Stimulated activated CD4-positive, alpha-beta T cell treated with anti-CD3 and anti-CD28 coated beads, Interleukin-2, amount 100 ng/mL, for 48 hours (primary cell): ENCODE measurements at regions not wholly inside any gene's neighbourhood (a gene's known extent, or its start where the extent isn't known, plus 50 kb on each side); places are given as distances from the start of the nearest gene placed in this dataset.

ENCODE experiments used
- DNase-seq, 2 donors: peaks; one replicate each; pipeline ENCODE4 v3.0.0-alpha.2; 2020

- DNase-seq, result no peak
Observed at GRCh38 chr2:20541294-20541640, 94.4 kb downstream of the RHOB start.

GRCh38 chr2:20541651-20542050 lies 94.8 kb downstream of the RHOB start:
- DNase-seq, result no peak

- no peak for DNase-seq
Observed at GRCh38 chr2:20542269-20542668, 95.4 kb downstream of the RHOB start.

GRCh38 chr2:20542746-20543468 lies 96.0 kb downstream of the RHOB start:
- DNase-seq, result no peak

- no peak for DNase-seq
Observed at GRCh38 chr2:20543469-20544152, 96.7 kb downstream of the RHOB start.

GRCh38 chr2:20544153-20544747 lies 97.4 kb downstream of the RHOB start:
- DNase-seq, result no peak

- no peak for DNase-seq
Observed at GRCh38 chr2:20549144-20549543, 101.8 kb downstream of the HS1BP3 start.

GRCh38 chr2:20549691-20550348 lies 101.1 kb downstream of the HS1BP3 start:
- no peak for DNase-seq

GRCh38 chr2:20551260-20551944 lies 99.5 kb downstream of the HS1BP3 start:
- DNase-seq, result no peak

GRCh38 chr2:20551945-20552328 lies 99.0 kb downstream of the HS1BP3 start:
- DNase-seq, result no peak

GRCh38 chr2:20552847-20553246 lies 98.1 kb downstream of the HS1BP3 start:
- DNase-seq, result no peak

- DNase-seq, result no peak
Observed at GRCh38 chr2:20553580-20553979, 97.3 kb downstream of the HS1BP3 start.

GRCh38 chr2:20555954-20556353 lies 94.9 kb downstream of the HS1BP3 start:
- no peak for DNase-seq

- DNase-seq, result no peak
Observed at GRCh38 chr2:20556756-20557155, 94.1 kb downstream of the HS1BP3 start.

GRCh38 chr2:20557226-20557625 lies 93.7 kb downstream of the HS1BP3 start:
- DNase-seq, result no peak

- no peak for DNase-seq
Observed at GRCh38 chr2:20557635-20558034, 93.3 kb downstream of the HS1BP3 start.

GRCh38 chr2:20558391-20559150 lies 92.3 kb downstream of the HS1BP3 start:
- DNase-seq, result no peak

GRCh38 chr2:20559277-20559676 lies 91.6 kb downstream of the HS1BP3 start:
- no peak for DNase-seq

GRCh38 chr2:20560011-20560410 lies 90.9 kb downstream of the HS1BP3 start:
- DNase-seq, result no peak

- DNase-seq, result no peak
Observed at GRCh38 chr2:20560891-20561636, 89.8 kb downstream of the HS1BP3 start.

- DNase-seq, result no peak
Observed at GRCh38 chr2:20561637-20562454, 89.1 kb downstream of the HS1BP3 start.
